Erythroblast (primary cell): ENCODE measurements at regions not wholly inside any gene's neighbourhood (a gene's known extent, or its start where the extent isn't known, plus 50 kb on each side); places are given as distances from the start of the nearest gene placed in this dataset.

Experiments
- GATA1 ChIP-seq: IDR thresholded peaks from 2 replicates; pipeline ENCODE4 v1.6.1; 2011; ENCODE audit warnings: low read depth, mild to moderate bottlenecking, control low read depth, low read length, moderate library complexity
- POLR2A ChIP-seq: IDR thresholded peaks from 2 replicates; pipeline ENCODE4 v1.6.1; 2011; ENCODE audit warnings: mild to moderate bottlenecking, low read length

GRCh38 chr11:109251230-109251629 is 170.8 kb upstream of the C11orf87 start:
- TF ChIP-seq POLR2A (no peak), GATA1 (no peak)
